ENCODE measurements at regions not wholly inside any gene's neighbourhood (a gene's known extent, or its start where the extent isn't known, plus 50 kb on each side); places are given as distances from the start of the nearest gene placed in this dataset.

DNA sequence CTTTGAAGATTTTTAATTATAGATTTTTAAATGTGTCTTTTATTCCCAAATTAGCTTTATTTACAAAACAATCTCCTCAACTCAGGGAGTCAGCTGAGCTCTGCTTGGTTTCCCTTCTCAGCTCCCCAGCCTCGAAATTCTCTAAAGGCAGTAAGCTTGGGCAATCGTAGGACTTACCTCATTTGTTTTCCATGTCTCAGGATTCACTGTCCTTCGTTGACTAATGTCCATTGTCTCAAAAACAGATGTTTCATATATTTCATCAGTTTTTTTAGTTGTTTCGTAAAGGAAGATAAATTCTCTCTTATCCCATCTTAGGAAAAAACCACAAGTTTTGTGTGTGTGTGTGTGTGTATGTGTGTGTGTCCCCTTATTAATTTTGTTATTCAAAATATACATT, 102.2 kb upstream of the ADGRF1 start:
- TF ChIP-seq POLR2A (IDR thresholded peaks at IDR 0.05; ENCODE audit: low read depth, low read length) (no peak), FOS (IDR thresholded peaks at IDR 0.05; ENCODE audit: borderline replicate concordance, insufficient read depth, low read length) (no peak), POLR2AphosphoS5 (IDR thresholded peaks at IDR 0.05; ENCODE audit: insufficient read depth, low read depth, low read length) (no peak), MYC (IDR thresholded peaks at IDR 0.05; ENCODE audit: low read depth, low read length) (no peak), JUN (IDR thresholded peaks at IDR 0.05; ENCODE audit: borderline replicate concordance, insufficient read depth, insufficient read length, low read depth) (no peak), EZH2 (IDR thresholded peaks at IDR 0.05; ENCODE audit: borderline replicate concordance, low read depth, low read length, severe bottlenecking) (no peak), GATA2 (IDR thresholded peaks at IDR 0.05; ENCODE audit: insufficient read depth, insufficient read length, low read depth, low read length) (no peak)
- TF ChIP-seq, protein P1, sequence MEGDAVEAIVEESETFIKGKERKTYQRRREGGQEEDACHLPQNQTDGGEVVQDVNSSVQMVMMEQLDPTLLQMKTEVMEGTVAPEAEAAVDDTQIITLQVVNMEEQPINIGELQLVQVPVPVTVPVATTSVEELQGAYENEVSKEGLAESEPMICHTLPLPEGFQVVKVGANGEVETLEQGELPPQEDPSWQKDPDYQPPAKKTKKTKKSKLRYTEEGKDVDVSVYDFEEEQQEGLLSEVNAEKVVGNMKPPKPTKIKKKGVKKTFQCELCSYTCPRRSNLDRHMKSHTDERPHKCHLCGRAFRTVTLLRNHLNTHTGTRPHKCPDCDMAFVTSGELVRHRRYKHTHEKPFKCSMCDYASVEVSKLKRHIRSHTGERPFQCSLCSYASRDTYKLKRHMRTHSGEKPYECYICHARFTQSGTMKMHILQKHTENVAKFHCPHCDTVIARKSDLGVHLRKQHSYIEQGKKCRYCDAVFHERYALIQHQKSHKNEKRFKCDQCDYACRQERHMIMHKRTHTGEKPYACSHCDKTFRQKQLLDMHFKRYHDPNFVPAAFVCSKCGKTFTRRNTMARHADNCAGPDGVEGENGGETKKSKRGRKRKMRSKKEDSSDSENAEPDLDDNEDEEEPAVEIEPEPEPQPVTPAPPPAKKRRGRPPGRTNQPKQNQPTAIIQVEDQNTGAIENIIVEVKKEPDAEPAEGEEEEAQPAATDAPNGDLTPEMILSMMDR (IDR thresholded peaks at IDR 0.05; ENCODE audit: extremely low read depth in 1 of 2, insufficient read depth in 1 of 2, low read depth in 1 of 2, low read length in 2 of 2): no peak
- TF ChIP-seq, protein P2, sequence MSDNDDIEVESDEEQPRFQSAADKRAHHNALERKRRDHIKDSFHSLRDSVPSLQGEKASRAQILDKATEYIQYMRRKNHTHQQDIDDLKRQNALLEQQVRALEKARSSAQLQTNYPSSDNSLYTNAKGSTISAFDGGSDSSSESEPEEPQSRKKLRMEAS (IDR thresholded peaks at IDR 0.05; ENCODE audit: insufficient read depth, insufficient read length): no peak
